SK-N-SH (cell line): ENCODE measurements at regions not wholly inside any gene's neighbourhood (a gene's known extent, or its start where the extent isn't known, plus 50 kb on each side); places are given as distances from the start of the nearest gene placed in this dataset.

ENCODE experiments used
- CTCF ChIA-PET: fragments of 300-600, 350-600 bp; formaldehyde crosslinking; extraction: SDS; loops from one replicate; lab custom pipeline; 2021; lab: Yijun Ruan, JAX
- POLR2A ChIA-PET: fragments of 350-600 bp; sonication (Branson Sonifier 250); formaldehyde crosslinking; extraction: SDS; loops from one replicate; lab custom pipeline; 2020; ENCODE audit warnings: antibody characterized with exemption, inconsistent platforms; lab: Yijun Ruan, JAX
- DNase-seq: peaks from one replicate; pipeline ENCODE4 v3.0.0; 2012
- H2AFZ ChIP-seq: fragments of 200-600 bp; sonication (generic); 2 replicates; pipeline ENCODE4 v1.8.1; 2016; ENCODE audit warnings: antibody characterized with exemption, mild to moderate bottlenecking, low read depth
- H3F3A ChIP-seq: fragments of 200-600 bp; sonication (generic); replicated peaks from 2 replicates; pipeline ENCODE3; 2016; ENCODE audit warnings: antibody characterized with exemption, mild to moderate bottlenecking; ENCODE audit not compliant: insufficient read depth
- H3K27ac ChIP-seq, 2 experiments: fragments of 200-500 bp in 1 of 2; fragments of 200-600 bp in 1 of 2; sonication (Bioruptor generic) in 1 of 2; sonication (generic), shearing (Covaris generic) in 1 of 2; 2 replicates each; pipeline versions ENCODE4 v1.5.1 to v1.6.1; 2014 to 2016; ENCODE audit warnings: low read depth in 2 of 2, inconsistent platforms in 1 of 2, low read length in 1 of 2, mild to moderate bottlenecking in 1 of 2, mixed read lengths in 1 of 2
- H3K27me3 ChIP-seq: fragments of 200-600 bp; sonication (generic), shearing (Covaris generic); 2 replicates; pipeline ENCODE4 v1.6.1; 2016; ENCODE audit warnings: mixed run types; ENCODE audit not compliant: insufficient read depth
- H3K36me3 ChIP-seq, 2 experiments: fragments of 200-500 bp in 1 of 2; fragments of 200-600 bp in 1 of 2; sonication (Bioruptor generic) in 1 of 2; sonication (generic) in 1 of 2; replicated peaks in 1 of 2; 2 replicates each; pipeline versions ENCODE3 to v1.5.1; 2014 to 2016; ENCODE audit warnings: low read length in 1 of 2, mild to moderate bottlenecking in 1 of 2; ENCODE audit not compliant: insufficient read depth in 2 of 2, control insufficient read depth in 1 of 2
- H3K4me1 ChIP-seq, 2 experiments: fragments of 200-500 bp in 1 of 2; fragments of 200-600 bp in 1 of 2; sonication (Bioruptor generic) in 1 of 2; sonication (generic), shearing (Covaris generic) in 1 of 2; 2 replicates each; pipeline versions ENCODE4 v1.5.1 to v1.6.1; 2014 to 2016; ENCODE audit warnings: low read depth in 1 of 2, low read length in 1 of 2, mixed run types in 1 of 2; ENCODE audit not compliant: insufficient read depth in 2 of 2, control insufficient read depth in 1 of 2
- H3K4me2 ChIP-seq: fragments of 200-600 bp; sonication (generic), shearing (Covaris generic); 2 replicates; pipeline ENCODE4 v1.6.1; 2017; ENCODE audit warnings: mixed run types
- H3K4me3 ChIP-seq, 2 experiments: fragments of 200-500 bp in 1 of 2; fragments of 200-600 bp in 1 of 2; sonication (Bioruptor generic) in 1 of 2; sonication (generic), shearing (Covaris generic) in 1 of 2; 2 replicates each; pipeline versions ENCODE4 v1.5.1 to v1.8.1; 2014 to 2016; ENCODE audit warnings: low read depth in 2 of 2, inconsistent platforms in 1 of 2, low read length in 1 of 2, mild to moderate bottlenecking in 1 of 2, mixed read lengths in 1 of 2, moderate library complexity in 1 of 2
- H3K79me2 ChIP-seq: fragments of 200-600 bp; sonication (generic); 2 replicates; pipeline ENCODE4 v1.8.1; 2017; ENCODE audit warnings: mild to moderate bottlenecking; ENCODE audit not compliant: insufficient read depth
- H3K9ac ChIP-seq: fragments of 200-600 bp; sonication (generic); 2 replicates; pipeline ENCODE4 v1.6.1; 2017; ENCODE audit warnings: mixed run types
- H3K9me2 ChIP-seq: fragments of 200-600 bp; sonication (generic); 2 replicates; pipeline ENCODE4 v1.6.1; 2017; ENCODE audit warnings: mixed run types
- H3K9me3 ChIP-seq: fragments of 200-600 bp; sonication (generic); 2 replicates; pipeline ENCODE4 v1.6.1; 2017; ENCODE audit warnings: mixed run types, mild to moderate bottlenecking, moderate library complexity
- H4K20me1 ChIP-seq: fragments of 200-600 bp; sonication (generic); 2 replicates; pipeline ENCODE4 v1.6.1; 2017; ENCODE audit warnings: mild to moderate bottlenecking, mixed run types; ENCODE audit not compliant: insufficient read depth
- ELF1 ChIP-seq: IDR thresholded peaks from 2 replicates; pipeline ENCODE4 v1.4.0; 2012
- EP300 ChIP-seq, 2 experiments: IDR thresholded peaks; 2 replicates each; pipeline versions ENCODE4 v1.4.0 to v1.6.1; 2012; ENCODE audit warnings: borderline replicate concordance in 1 of 2, low read depth in 1 of 2, low read length in 1 of 2
- EZH2phosphoT487 ChIP-seq: fragments of 200-600 bp; sonication (generic); IDR thresholded peaks from 2 replicates; pipeline ENCODE4 v1.6.1; 2017; ENCODE audit warnings: low read depth, mixed run types, mild to moderate bottlenecking, antibody characterized with exemption, moderate library complexity, borderline replicate concordance
- FOSL2 ChIP-seq: IDR thresholded peaks from 2 replicates; pipeline ENCODE4 v1.4.0; 2012; ENCODE audit warnings: low read depth, mild to moderate bottlenecking, moderate library complexity, borderline replicate concordance
- FOXJ3 ChIP-seq: sonication (generic); formaldehyde crosslinking; IDR thresholded peaks from 2 replicates; pipeline ENCODE4 v1.5.1; 2020; ENCODE audit warnings: mild to moderate bottlenecking, missing genetic modification reagents
- FOXM1 ChIP-seq: IDR thresholded peaks from 2 replicates; pipeline ENCODE4 v1.4.0; 2012; ENCODE audit warnings: low read depth, mild to moderate bottlenecking
- GABPA ChIP-seq: IDR thresholded peaks from 2 replicates; pipeline ENCODE4 v1.4.0; 2012; ENCODE audit warnings: low read depth, mild to moderate bottlenecking
- GATA2 ChIP-seq: sonication (generic); formaldehyde crosslinking; IDR thresholded peaks from 2 replicates; pipeline ENCODE4 v1.5.0; 2020; ENCODE audit warnings: mild to moderate bottlenecking, missing genetic modification reagents
- JUND ChIP-seq: IDR thresholded peaks from 2 replicates; pipeline ENCODE4 v1.4.0; 2012
- MXI1 ChIP-seq: IDR thresholded peaks from 2 replicates; pipeline ENCODE4 v1.6.1; 2012; ENCODE audit warnings: mild to moderate bottlenecking, low read depth, low read length, improper control_type of control experiment
- NRF1 ChIP-seq: IDR thresholded peaks from 2 replicates; pipeline ENCODE4 v1.6.1; 2012; ENCODE audit warnings: low read depth, mild to moderate bottlenecking, low read length
- RAD21 ChIP-seq: IDR thresholded peaks from 2 replicates; pipeline ENCODE4 v1.6.1; 2012; ENCODE audit warnings: mild to moderate bottlenecking, low read length
- RCOR1 ChIP-seq: fragments of 150-350 bp; IDR thresholded peaks from 2 replicates; pipeline ENCODE4 v1.6.1; 2017; ENCODE audit warnings: antibody characterized with exemption, low read length
- RFX5 ChIP-seq: IDR thresholded peaks from 2 replicates; pipeline ENCODE4 v1.6.1; 2012; ENCODE audit warnings: mild to moderate bottlenecking, improper control_type of control experiment, low read length
- SIN3A ChIP-seq: IDR thresholded peaks from 2 replicates; pipeline ENCODE4 v1.6.1; 2012; ENCODE audit warnings: low read depth, mild to moderate bottlenecking, low read length, moderate library complexity, borderline replicate concordance
- SMC3 ChIP-seq: IDR thresholded peaks from 2 replicates; pipeline ENCODE4 v1.6.1; 2012; ENCODE audit warnings: low read depth, low read length, improper control_type of control experiment
- TAF1 ChIP-seq: IDR thresholded peaks from 2 replicates; pipeline ENCODE4 v1.6.1; 2012; ENCODE audit warnings: low read depth, mild to moderate bottlenecking, low read length, moderate library complexity, borderline replicate concordance
- TCF12 ChIP-seq: IDR thresholded peaks from 2 replicates; pipeline ENCODE4 v1.4.0; 2012
- YY1 ChIP-seq: IDR thresholded peaks from 2 replicates; pipeline ENCODE4 v1.4.0; 2012; ENCODE audit warnings: low read depth, mild to moderate bottlenecking
- WGBS: methylation state at CpG from one replicate; pipeline ENCODE4 v1.1.6; 2017; ENCODE audit warnings: low lambda C conversion rate; 5-methylcytosine and 5-hydroxymethylcytosine counted together
- TF ChIP-seq, protein P1 (sequence below): IDR thresholded peaks from 2 replicates; pipeline ENCODE4 v1.6.1; 2012; ENCODE audit warnings: mild to moderate bottlenecking, low read depth, low read length, moderate library complexity
- TF ChIP-seq, protein P2 (sequence below): IDR thresholded peaks from 2 replicates; pipeline ENCODE4 v1.4.0; 2012; ENCODE audit warnings: low read depth
- TF ChIP-seq, protein P3 (sequence below): IDR thresholded peaks from 2 replicates; pipeline ENCODE4 v1.4.0; 2012; ENCODE audit warnings: low read depth, borderline replicate concordance
- TF ChIP-seq, protein P4 (sequence below): fragments of 150-350 bp; IDR thresholded peaks from 2 replicates; pipeline ENCODE4 v1.6.1; 2017; ENCODE audit warnings: antibody characterized with exemption, low read length, low read depth, borderline replicate concordance

DNA sequence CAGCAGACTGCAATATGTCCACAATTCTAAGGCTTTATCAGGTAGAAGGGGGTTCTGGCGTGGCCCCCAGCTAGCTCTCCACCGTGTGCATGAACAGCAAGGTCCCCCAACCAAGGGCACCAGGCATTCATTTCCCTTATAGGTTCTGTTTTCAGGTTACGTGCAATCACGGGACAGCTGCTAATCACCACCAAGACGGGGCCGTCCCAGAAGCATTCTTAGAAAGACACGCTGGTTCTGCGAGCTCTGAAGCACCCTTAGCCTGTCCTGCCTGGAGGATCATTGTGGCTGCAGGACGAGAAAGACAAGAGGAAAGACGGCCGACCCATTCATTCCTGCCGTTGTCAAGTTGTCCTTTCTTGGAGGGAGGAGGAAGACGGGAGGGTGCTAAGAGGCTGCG lies 302.9 kb downstream of the SOX9 start:
- CTCF ChIA-PET = interaction anchor here (1.0 to 1.9 kb wide), 4 partner anchors 9 to 298 kb away, joined by 4 to 5 read pairs (median 4); no protein-coding TSS in a partner anchor

DNA sequence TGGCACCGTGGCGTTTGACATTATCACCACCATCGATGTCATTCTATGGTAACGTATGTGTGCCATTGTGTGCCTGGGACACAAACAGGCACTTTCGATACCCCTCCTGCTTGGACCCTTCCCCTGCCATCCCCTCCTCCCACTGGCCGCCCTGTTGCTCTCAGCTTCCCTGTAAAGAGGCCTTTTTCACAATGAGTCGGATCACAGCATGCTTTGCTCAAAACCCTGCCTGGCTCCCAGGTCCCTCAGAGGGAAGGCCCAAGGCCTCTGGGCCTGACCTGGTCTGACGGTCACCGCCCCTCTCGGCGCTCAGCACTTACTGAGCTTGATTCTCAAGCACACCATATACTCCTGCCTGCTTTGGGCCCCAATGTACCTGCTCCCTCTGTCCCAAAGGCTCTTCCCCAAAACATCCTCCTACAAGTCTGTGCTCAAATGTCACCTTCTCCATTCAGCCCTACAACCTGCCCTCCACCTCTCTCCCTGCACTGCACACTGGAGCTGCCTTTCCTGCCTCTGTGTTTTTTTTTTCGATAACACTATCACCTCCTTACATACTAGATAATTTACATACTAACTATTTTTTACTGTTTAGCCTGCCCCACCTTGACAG lies 303.8 kb downstream of the SOX9 start:
- peaks cover 12% of the 10 kb centered on the region for H3K79me2 ChIP-seq
- no peaks in the 10 kb centered on the region for H3K36me3 ChIP-seq
- H3K9me2 ChIP-seq = no peaks in the 10 kb centered on the region
- no peaks in the 10 kb centered on the region for H3K27me3 ChIP-seq
- H3K4me2 ChIP-seq = no peak overlapping the region
- peaks cover 27% of the 10 kb centered on the region for H3F3A ChIP-seq
- no peak overlapping the region for H3K9ac ChIP-seq
- H3K4me1 ChIP-seq = peaks cover 38 to 45% of the 10 kb centered on the region in 2 experiments
- CTCF ChIA-PET = interaction anchor here (0.8 to 1.0 kb wide), 3 partner anchors 35 to 966 kb away, joined by 3 read pairs; no protein-coding TSS in a partner anchor
- DNase-seq = no peak
- H3K4me3 ChIP-seq = no peak overlapping the region
- 96% methylated on average over 12 of the region's 12 CpGs for WGBS
- no peak overlapping the region for H3K27ac ChIP-seq
- POLR2A ChIA-PET = no interaction called here
- H4K20me1 ChIP-seq = no peaks in the 10 kb centered on the region
- no peak overlapping the region for H2AFZ ChIP-seq
- H3K9me3 ChIP-seq = no peaks in the 10 kb centered on the region
- TF ChIP-seq SIN3A (no peak), NRF1 (no peak), JUND (no peak), GATA2 (CRISPR knock-in tag) (no peak), FOXM1 (no peak), TCF12 (no peak), GABPA (no peak), MXI1 (no peak), SMC3 (no peak), TAF1 (no peak)
- TF ChIP-seq, protein P1, sequence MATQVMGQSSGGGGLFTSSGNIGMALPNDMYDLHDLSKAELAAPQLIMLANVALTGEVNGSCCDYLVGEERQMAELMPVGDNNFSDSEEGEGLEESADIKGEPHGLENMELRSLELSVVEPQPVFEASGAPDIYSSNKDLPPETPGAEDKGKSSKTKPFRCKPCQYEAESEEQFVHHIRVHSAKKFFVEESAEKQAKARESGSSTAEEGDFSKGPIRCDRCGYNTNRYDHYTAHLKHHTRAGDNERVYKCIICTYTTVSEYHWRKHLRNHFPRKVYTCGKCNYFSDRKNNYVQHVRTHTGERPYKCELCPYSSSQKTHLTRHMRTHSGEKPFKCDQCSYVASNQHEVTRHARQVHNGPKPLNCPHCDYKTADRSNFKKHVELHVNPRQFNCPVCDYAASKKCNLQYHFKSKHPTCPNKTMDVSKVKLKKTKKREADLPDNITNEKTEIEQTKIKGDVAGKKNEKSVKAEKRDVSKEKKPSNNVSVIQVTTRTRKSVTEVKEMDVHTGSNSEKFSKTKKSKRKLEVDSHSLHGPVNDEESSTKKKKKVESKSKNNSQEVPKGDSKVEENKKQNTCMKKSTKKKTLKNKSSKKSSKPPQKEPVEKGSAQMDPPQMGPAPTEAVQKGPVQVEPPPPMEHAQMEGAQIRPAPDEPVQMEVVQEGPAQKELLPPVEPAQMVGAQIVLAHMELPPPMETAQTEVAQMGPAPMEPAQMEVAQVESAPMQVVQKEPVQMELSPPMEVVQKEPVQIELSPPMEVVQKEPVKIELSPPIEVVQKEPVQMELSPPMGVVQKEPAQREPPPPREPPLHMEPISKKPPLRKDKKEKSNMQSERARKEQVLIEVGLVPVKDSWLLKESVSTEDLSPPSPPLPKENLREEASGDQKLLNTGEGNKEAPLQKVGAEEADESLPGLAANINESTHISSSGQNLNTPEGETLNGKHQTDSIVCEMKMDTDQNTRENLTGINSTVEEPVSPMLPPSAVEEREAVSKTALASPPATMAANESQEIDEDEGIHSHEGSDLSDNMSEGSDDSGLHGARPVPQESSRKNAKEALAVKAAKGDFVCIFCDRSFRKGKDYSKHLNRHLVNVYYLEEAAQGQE = no peak

More for the DNA sequence above, 302.9 kb downstream of the SOX9 start:
- TF ChIP-seq MXI1 (no peak), SIN3A (no peak), FOXJ3 (CRISPR knock-in tag) (no peak), GATA2 (CRISPR knock-in tag) (no peak), RCOR1 (no peak), EP300 (IDR thresholded peaks at IDR 0.05; ENCODE audit: borderline replicate concordance in 1 of 2, low read depth in 1 of 2, low read length in 1 of 2) (no peak), ELF1 (no peak), YY1 (no peak; the same call in 1 of the 2 replicates), RFX5 (no peak), FOSL2 (no peak), RAD21 (no peak), SMC3 (no peak), EZH2phosphoT487 (no peak)
- TF ChIP-seq, protein P2, sequence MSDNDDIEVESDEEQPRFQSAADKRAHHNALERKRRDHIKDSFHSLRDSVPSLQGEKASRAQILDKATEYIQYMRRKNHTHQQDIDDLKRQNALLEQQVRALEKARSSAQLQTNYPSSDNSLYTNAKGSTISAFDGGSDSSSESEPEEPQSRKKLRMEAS = no peak
- TF ChIP-seq, protein P3, sequence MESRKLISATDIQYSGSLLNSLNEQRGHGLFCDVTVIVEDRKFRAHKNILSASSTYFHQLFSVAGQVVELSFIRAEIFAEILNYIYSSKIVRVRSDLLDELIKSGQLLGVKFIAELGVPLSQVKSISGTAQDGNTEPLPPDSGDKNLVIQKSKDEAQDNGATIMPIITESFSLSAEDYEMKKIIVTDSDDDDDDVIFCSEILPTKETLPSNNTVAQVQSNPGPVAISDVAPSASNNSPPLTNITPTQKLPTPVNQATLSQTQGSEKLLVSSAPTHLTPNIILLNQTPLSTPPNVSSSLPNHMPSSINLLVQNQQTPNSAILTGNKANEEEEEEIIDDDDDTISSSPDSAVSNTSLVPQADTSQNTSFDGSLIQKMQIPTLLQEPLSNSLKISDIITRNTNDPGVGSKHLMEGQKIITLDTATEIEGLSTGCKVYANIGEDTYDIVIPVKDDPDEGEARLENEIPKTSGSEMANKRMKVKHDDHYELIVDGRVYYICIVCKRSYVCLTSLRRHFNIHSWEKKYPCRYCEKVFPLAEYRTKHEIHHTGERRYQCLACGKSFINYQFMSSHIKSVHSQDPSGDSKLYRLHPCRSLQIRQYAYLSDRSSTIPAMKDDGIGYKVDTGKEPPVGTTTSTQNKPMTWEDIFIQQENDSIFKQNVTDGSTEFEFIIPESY = no peak
- TF ChIP-seq, protein P4, sequence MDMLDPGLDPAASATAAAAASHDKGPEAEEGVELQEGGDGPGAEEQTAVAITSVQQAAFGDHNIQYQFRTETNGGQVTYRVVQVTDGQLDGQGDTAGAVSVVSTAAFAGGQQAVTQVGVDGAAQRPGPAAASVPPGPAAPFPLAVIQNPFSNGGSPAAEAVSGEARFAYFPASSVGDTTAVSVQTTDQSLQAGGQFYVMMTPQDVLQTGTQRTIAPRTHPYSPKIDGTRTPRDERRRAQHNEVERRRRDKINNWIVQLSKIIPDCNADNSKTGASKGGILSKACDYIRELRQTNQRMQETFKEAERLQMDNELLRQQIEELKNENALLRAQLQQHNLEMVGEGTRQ = no peak
- H3K9me2 ChIP-seq = no peaks in the 10 kb centered on the region
- peak overlapping the region; percentile 64 for H3K4me2 ChIP-seq
- H3F3A ChIP-seq = peaks cover 27% of the 10 kb centered on the region
- DNase-seq = no peak
- no peak overlapping the region for H3K4me3 ChIP-seq
- peaks cover 38 to 49% of the 10 kb centered on the region in 2 experiments for H3K4me1 ChIP-seq
- no peaks in the 10 kb centered on the region for H3K36me3 ChIP-seq
- POLR2A ChIA-PET = no interaction called here
- WGBS = 85% methylated on average over 12 of the region's 14 CpGs
- H3K79me2 ChIP-seq = peaks cover 17% of the 10 kb centered on the region
- H3K9ac ChIP-seq = no peak overlapping the region
- H3K9me3 ChIP-seq = no peaks in the 10 kb centered on the region
- H3K27me3 ChIP-seq = no peaks in the 10 kb centered on the region
- H4K20me1 ChIP-seq = no peaks in the 10 kb centered on the region
- H3K27ac ChIP-seq = peak overlapping the region in 1 of 2 experiments; percentile 95; a peak in 2 of 4 replicates
- H2AFZ ChIP-seq = no peak overlapping the region
